ENCODE measurements at regions not wholly inside any gene's neighbourhood (a gene's known extent, or its start where the extent isn't known, plus 50 kb on each side); places are given as distances from the start of the nearest gene placed in this dataset.

DNA sequence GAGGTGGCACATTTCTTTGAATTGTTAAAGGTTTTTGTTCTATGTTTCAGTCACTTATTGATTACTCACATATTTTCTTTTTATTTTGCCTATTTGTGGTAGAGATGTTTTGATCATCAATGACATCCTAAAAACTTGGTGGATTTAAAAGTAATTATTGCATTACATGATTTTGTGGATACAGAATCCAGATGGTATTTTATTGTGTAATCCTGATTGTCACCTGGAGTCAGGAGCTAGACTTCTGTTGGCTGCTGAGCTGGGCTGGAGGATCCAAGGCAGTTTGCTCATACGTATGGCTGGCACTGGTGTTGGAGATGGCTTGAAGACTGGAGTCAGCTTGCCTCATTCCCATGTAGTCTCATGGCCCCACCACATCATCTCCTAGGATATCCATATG lies 1009.6 kb upstream of the PCDH7 start:
- TF ChIP-seq, protein P1, sequence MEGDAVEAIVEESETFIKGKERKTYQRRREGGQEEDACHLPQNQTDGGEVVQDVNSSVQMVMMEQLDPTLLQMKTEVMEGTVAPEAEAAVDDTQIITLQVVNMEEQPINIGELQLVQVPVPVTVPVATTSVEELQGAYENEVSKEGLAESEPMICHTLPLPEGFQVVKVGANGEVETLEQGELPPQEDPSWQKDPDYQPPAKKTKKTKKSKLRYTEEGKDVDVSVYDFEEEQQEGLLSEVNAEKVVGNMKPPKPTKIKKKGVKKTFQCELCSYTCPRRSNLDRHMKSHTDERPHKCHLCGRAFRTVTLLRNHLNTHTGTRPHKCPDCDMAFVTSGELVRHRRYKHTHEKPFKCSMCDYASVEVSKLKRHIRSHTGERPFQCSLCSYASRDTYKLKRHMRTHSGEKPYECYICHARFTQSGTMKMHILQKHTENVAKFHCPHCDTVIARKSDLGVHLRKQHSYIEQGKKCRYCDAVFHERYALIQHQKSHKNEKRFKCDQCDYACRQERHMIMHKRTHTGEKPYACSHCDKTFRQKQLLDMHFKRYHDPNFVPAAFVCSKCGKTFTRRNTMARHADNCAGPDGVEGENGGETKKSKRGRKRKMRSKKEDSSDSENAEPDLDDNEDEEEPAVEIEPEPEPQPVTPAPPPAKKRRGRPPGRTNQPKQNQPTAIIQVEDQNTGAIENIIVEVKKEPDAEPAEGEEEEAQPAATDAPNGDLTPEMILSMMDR (IDR thresholded peaks at IDR 0.05; ENCODE audit: poor library complexity): no peak
- TF ChIP-seq EZH2phosphoT487 (IDR thresholded peaks at IDR 0.05; ENCODE audit: low read depth, severe bottlenecking, unreplicated experiment): no peak

All from hepatocyte (in vitro differentiated cells).